ENCODE measurements at regions not wholly inside any gene's neighbourhood (a gene's known extent, or its start where the extent isn't known, plus 50 kb on each side); places are given as distances from the start of the nearest gene placed in this dataset.

DNA sequence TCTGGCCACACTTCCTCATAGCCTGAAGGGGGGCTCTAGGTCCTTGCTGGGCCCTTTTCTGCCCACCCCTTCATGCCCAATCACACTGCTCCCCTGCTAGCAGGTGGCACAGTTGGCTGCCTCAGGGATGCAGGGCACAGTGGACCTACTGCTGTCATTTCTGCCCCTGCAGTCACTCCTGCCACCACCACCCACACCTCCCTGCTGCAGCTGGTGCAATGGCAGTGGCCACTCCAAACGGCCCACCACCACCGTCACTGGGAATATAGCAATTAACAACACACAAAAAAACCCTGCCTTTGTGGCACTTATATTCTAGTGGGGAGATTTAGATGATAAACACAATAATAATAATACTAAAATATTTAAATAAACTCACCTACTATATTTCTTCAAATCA lies 162.4 kb upstream of the DUSP10 start:
- DNase-seq, result no peak

DNA sequence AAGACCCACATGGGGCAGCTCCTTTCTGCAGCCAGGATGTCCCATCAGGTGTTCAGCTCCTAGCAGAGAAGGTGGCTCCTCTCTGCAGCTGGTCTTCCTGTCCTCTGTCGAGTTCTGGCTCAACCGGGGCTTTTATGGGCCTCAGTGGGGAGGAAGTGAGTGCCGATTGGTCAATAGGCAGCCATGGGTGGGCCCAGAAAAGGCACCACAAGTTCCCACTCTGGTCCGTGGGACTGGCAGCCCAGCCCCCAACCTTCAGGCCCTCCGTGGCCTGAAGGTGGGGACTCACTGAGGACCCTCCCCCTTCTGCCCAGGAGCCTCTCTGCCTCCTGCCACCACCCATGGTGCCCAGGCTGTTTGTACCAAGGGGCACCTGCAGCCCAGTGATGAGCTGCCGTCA lies 161.7 kb upstream of the DUSP10 start:
- DNase-seq, result no peak

DNA sequence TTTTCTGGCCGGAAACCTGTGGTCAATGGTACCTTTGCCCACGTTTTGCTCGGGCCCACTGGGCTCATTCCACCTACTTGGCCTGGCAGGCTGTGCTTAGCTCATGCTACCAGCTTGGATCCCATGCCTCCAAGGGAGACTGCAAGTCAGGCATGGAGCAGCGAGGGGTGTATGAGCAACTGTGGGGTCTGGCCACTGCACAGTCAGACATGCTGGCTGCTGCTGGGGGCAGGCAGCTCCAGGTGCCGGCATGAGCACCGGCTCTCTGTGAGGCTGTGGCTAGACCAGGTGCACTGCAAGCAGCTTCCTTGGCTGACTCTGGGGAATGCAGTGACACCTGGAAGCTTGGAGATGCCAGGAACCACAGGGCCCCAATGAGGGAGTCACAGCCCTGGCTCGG lies 161.1 kb upstream of the DUSP10 start:
- no peak for DNase-seq

DNA sequence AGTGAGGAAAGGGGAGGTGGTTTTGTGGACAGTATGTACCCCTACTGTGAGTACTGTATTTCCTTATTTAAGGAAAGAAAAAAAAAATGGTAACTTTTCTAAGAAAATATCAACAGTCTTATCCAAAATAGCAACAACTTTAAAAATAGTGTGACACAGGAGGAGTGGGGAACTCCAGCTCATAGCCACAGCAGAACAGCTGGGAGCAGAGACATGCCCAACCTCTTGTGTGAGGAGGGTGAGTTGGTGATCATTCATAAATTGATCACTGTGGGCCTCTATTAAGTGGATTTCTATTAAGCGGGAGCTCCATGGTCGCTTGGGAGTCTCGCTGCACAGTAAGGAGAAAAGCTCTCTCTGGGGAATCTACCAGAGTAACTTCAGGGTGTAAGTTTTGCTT lies 158.8 kb upstream of the DUSP10 start:
- DNase-seq, result no peak

DNA sequence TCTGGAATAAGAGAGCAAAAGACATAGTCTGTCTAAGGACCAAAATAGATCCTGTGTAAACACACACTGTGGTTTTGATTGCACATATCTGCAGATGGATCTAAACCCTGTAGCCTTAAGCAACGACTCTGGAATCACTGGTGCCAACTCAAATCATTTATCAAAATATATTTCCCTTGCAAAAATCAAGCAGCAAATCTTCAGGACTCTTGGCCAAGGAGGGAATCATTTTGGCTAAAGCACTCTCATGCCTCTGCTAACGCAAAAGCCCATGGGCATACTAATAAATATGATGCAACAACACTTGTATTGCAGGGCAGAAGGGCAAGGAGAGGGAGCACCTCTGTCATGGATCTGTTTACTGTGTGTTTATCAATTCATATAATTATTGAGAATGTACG lies 155.4 kb upstream of the DUSP10 start:
- peak; percentile 9 for DNase-seq

DNA sequence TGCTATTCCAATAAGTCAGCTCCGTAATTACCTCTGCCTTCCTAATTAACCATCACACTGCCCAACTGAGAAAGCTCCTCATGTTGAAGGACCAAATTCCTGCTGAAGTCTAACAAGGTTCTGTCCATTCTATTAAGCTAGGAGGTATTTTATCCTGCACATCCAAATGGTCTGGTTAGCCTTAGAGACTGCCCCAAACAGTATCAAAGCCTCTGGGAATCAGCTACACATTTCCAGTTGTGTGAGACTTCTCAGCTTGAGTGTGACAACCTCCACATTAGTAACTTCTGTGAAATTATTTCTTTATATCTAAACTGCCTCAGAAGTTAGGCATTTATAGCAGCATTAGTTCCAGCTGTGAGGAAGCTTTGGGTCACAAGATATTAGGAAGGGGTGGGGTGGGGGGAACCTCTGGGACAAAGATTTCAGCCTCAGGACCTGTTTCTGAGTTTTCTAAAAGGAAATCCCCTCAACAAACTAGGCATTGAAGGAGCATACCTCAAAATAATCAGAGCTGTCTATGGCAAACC lies 150.5 kb upstream of the DUSP10 start:
- no peak for DNase-seq

DNA sequence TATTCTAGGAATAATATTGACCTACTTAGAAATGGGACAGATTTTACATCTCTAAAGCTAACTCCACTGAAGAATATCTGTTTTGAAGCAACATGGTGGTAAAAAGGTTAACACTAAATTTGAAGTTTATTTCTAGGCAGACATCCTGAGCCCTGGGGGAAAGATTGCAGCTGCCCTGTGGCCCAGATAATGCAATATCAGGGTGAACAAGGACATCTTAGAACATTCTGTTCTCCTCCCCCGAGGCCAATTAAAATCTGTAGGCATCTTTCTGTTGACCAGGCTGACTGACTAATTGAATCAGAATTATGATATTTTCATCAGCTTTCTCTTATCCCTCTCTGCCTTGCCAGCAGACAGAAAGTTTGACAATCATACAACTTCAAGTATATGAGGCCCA lies 149.8 kb upstream of the DUSP10 start:
- no peak for DNase-seq

DNA sequence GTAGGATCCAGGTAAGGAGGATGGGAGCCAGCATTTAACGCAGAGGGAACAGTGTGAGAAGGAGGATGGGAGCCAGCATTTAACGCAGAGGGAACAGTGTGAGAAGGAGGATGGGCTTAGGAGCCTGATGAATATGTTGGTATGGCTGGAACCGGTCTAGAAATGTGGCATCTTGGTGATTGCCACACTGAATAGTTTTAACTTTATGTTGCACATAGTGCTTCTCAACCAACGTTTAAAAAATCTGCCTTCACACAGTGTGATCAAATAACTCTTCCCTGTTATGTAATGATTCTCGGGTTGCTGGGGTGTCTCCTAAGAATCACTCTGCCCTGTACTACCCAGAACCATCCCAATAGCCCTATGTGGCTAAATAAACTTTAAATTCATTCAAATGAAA lies 146.9 kb upstream of the DUSP10 start:
- DNase-seq, result no peak

DNA sequence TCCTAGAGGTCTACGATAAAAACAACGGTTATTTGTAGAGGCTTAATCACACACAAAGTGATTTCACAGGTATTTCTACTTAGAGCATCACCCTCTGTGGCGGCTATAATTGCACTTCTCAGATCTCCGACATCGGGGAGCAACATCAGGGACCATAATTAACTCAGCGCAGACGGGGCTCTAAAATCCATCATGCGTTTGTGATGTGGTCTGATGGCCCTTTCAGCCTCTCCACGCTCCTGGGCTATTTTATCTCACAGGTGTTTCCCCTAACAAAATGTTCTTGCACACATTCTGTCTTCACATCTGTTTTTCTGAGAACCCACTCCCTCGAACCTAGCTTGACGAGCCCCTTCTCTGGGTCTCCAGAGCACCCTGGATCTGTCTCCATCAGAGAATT lies 146.3 kb upstream of the DUSP10 start:
- no peak for DNase-seq

DNA sequence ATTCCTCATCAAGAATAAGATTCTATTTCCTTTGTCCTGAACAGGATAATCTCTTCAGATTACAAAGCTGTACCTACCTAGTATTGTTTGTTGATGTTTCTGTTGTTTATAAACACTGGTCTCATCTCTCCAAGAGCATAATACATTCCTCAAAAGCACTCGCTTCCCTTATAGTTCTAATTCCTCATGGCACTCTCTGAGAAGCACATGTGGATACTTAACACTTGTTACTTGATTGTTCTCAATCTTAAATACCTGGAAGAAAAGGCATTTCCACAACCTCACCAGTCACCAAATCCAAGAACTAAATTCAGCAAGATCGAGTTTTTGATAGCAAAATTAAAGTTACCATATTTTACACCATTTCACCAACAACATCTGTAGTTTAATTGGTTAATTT lies 145.9 kb upstream of the DUSP10 start:
- no peak for DNase-seq

DNA sequence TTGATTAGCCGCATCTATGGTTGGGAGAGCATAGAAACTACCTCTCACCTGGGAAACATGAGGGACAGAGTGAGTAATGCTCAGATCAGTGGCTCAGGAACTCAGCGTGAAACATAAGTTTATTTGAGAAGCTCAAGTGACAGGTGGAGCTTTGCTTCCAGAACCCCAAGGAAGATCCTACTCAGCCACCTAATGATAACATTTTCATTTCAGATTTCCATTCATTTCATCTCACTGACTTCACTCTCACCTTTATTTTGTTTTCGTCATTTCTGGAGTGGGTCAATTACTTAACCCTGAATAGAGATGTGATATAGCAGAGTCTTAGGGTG lies 145.5 kb upstream of the DUSP10 start:
- DNase-seq, result no peak

DNA sequence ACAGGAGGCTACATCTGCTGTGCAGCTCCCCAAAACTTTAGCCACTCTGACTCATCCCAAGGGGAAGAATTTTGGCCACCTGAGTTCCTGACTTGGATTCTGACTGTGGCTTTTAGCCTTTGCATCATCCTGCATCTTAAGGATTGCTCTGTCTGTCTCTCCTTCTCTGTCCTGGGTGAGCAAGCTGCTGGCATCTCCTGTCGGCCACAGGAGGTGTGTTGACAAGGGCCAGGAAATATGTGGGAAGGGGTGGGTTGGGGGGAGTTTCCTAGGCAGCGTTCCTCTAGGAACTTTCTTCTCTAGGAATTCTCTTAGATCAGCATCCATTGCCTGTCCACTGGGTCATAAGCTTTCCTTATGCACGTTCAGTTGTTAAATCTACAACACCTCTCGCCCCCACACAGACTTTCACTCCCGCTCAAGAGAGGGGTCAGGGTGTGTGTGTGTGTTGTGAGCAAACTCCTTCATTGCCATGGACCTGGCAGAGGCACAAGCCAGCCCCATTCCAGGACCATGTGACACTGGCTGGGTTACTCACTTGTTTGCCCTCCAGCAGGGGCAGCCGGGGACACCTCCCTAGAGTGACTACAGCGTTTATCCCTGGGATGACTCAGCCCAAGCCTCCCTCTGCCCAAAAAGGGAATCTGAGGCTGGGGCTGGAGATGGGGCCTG lies 145.0 kb upstream of the DUSP10 start:
- no peak for DNase-seq

DNA sequence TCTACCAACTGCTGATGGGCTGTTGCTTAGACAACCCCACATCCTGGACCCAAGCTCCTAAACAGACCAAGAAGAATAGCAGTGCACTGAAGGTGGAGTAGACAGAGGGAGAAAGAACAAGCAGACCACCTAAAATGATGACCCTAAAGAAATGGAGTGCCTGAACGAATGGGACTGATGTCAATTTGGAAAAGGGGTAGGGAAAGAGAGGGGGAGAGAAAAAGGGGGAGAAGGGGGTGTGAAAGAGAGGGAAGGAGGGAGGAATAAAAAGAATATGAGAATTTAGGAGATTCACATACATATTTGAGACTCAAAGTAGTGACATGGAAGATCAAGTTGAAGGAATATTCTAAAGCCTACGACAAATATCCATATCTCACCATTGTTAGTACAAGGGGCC lies 144.4 kb upstream of the DUSP10 start:
- no peak for DNase-seq

DNA sequence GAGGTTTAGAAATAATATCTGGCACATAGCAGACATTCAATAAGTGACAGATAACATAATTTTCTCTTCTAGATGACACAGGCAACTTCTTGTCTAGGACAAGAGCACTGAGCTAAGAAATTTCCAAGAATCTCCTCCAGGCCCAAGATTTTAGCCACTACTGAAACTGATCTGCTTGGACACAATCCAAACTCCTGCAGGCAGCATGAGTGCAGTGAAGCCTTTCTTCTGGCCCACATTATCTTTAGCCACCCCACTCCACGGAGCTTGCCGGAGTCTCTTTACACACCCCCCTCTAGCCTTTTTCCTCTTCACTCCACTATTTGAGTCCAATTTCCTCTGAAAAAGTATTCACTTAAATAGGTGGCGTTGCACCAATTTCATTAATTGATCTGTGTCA lies 142.9 kb upstream of the DUSP10 start:
- peak; percentile 68 for DNase-seq

DNA sequence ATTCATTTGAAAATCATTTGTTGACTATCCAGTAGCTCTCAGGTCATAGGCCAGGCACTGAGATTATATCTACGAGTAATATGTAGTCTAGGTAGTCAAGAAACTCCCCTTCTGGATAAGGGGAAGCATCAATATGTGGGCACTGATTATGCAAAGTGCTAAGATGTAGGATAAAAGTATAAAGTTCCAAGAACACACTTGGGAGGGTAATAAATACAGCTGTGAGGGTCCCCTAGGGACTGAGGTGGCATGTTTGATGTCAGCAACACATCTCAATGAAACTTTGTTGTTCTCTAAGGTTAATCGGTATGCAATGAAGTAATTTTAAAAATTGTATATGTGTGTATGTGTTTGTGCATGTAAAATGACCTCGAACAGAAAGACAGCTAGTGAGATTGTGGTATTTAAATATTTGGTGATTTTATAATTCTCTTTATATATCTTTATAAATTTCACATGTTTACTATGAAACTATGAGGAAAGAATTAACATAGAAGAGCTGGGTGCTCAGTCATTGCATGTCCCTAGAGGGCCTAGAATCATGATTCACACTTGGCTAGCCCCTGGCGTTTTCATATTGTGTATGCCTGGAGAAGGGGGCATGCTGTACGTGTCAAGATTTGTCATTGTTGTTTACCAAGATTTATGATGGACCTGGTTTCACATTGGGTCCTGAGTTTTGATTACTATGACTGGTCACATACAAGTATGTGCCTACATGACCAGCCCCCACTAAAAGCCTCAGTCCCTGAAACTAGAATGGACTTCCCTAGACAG lies 140.1 kb upstream of the DUSP10 start:
- no peak for DNase-seq

DNA sequence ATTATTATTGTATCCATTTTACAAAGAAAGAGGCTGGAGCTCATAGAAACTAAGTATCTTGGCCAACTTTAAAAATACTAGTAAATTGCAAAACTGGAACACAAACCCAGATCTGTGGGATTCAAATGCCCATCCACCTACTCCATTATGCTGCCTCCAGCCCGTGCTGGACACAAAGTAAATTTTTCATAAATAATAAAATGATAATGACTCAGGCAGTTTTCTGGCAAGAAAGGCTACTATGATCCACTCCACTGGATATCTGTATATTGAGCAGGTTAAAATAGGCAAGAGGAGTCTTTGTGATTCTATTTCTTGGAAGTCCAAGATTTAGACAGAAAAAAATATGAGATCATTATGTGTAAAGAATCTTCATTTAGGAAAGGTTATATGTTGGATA lies 138.3 kb upstream of the DUSP10 start:
- no peak for DNase-seq

DNA sequence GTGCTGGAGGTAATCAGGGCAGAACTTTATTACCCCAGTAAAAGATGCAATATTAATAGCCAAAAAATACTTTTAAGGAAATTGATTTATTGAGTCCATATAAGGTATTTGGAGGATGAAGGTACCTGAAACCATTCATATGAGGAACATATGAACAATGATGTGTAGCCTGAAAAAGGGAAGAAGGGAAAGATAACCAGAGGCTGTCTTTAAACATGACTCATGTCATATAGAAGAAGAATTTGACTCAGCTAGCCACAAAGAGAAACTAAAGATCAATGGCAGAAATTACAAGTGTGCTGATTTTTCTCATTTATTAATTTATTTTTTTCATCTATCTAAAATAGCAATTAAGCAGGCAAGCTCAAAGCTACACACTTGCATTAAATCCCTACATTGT lies 136.2 kb upstream of the DUSP10 start:
- no peak for DNase-seq

DNA sequence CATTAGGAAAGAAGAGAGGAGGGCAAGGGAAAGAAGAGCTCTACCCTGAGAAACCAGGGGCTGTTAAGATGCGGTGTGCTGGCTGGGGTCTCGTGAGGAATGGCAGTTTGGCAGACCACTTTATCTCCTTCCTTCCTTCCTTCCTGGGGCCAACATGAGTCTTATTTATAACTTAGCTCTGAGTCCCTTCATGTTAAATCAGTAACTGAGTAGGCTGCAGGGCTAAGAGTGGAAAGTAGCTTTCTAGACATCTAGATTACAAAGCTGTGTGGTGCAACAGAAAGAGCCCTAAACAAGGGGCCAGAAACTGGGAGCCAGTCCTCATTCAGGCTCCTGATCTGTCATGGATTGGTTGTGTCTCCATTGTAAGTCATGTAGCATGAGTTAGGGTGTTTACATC lies 135.4 kb upstream of the DUSP10 start:
- no peak for DNase-seq

DNA sequence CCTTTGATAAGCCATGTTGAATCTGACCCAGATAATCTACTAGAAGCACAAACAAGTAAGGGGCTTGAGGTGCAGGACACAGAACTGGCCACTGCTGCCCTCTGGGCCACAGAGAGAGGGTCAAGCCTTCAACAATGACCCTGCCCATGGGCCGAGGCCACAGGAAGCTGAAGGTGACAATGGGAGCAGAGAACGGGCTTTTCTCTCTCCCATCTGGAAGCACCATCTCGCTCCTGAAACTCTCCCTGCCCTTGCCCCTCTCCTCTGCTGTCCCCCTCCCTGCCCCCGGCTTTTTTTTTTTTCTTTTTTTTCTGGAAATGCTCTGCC lies 133.1 kb upstream of the DUSP10 start:
- DNase-seq, result no peak

DNA sequence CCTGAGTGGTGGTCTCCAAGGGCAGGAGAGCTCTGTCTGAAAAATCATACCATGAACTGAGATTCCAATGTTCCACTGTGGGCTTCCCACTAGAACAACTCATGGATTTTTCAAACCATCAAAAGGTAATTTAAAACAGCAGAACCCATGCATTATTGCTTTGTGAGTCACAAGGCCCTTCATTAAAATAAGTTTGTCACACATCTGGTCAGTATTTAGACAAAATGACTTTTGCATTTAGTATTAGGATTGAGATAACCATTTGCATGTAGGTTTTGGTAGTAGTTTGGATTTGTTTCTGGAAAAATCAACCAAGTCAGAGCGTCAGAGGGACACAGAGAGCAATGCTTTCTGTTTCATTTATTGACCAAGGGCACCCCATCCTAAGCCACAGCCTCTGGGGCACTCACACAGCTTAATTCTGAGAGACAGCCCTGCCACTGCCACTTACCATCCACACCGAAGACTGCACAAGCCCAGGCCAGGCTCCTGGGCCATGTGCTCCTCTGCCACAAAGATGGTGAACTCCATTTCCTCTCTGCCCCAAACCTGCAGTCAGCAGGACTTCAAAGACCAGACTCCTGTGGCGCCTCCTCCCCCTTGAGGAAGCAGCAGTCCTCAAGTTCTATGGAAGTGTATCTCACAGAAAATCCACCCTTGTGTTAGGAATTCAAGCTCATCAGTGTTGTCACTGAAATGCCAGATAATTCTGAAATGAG lies 132.6 kb upstream of the DUSP10 start:
- DNase-seq, result no peak

DNA sequence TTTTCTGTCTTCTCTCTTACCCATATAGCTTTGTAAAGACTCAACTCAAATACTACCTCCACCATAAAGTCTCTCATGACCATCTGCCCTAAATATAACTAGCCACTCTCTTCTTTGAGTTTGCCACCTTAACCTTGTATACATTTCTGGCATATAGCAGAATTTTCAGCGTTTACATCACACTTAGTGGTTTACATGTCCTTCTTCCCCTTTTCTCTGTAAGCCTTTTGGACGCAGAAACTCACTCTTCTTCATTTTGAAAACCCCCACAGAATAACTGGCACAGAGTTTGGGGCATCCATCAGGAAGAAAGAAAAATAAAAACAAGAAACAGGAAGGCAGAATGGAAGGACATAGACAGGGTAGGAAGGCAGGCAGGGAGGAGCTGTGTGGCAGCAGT lies 131.8 kb upstream of the DUSP10 start:
- DNase-seq, result no peak

DNA sequence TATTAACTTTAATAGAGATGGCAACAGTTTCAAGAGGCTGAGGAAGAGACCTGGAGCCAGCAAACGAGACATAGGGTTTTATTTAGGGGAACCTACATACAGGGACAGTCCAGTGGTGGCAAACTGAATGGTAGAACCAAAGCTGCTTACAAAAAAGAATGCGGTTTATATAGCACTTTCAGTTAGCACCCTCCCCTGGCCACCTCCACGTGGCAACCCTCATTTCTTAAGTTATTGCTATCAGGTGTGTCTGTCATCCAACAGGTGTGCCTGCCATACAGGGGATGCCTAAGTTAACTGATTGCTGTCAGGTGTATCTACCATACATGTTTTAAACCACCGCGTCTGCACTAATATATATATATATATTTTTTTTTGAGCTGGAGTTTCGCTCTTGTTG lies 129.2 kb upstream of the DUSP10 start:
- no peak for DNase-seq

DNA sequence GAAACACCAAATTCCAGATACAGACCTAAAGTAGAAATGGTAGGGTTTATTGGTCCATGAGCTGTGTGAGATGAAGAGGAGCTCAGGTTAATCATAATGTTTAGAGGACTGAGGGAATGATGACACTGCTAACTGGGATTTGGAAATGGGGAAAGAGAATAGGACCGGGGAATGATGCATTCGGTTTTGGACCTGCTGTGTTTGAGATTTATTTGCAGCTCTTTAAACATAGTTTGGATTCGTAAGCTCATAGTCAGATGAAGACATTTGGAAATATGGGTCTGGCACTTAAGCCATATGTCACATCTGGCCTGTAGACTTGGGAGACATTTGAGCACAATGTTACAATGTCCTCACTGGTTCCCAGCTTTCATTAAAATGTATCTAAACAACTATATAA lies 127.9 kb upstream of the DUSP10 start:
- no peak for DNase-seq

DNA sequence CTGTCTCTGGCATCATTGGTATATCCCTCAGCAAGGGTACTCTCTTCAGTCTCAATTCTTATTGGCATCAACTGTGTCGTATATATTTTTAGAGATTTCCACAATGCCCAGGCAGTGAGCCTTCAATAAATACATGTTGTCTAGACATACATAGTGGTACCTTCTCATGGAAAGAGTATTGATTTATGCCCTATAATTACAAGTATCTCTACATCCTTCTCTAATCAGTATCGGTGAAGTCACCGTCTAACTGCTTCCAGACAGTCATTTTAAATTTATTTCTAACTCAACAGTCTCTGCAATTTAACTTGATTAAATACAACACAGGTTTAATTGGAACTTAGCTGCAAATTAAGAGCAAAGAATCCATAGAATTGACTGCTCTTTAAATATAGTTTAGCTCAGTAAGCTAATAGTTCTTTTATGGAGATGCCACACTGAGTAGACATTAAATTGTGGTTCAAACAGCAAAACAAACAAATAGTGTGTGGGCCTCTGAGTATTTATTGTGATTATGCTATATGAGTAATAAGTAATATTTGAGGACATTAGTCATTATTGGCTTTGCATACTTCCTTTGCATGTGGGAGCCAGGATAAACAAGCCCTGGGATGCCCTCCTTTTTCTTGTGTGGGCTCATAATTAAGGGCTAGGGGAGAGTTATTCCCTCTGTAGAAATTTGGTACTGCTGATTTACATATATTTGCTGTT lies 126.9 kb upstream of the DUSP10 start:
- DNase-seq, result no peak
